OCI-LY3 (cell line): ENCODE measurements at regions not wholly inside any gene's neighbourhood (a gene's known extent, or its start where the extent isn't known, plus 50 kb on each side); places are given as distances from the start of the nearest gene placed in this dataset.

Experiments
- H2AFZ ChIP-seq: fragments of 200-600, 300-600 bp; shearing (Covaris generic); 2 replicates; pipeline ENCODE4 v1.6.0; 2014; ENCODE audit warnings: antibody characterized with exemption, low read depth, low read length
- H3K27ac ChIP-seq: fragments of 200-600, 300-600 bp; sonication (generic); 2 replicates; pipeline ENCODE4 v1.5.1; 2014; ENCODE audit warnings: mild to moderate bottlenecking, low read length, moderate library complexity, mixed read lengths
- H3K27me3 ChIP-seq: fragments of 200-600, 300-600 bp; sonication (generic); 2 replicates; pipeline ENCODE4 v1.6.1; 2014; ENCODE audit warnings: low read depth, low read length, mixed read lengths
- H3K36me3 ChIP-seq: fragments of 200-600, 300-600 bp; sonication (generic); replicated peaks from 2 replicates; pipeline ENCODE3; 2014; ENCODE audit warnings: low read depth, low read length, mixed read lengths
- H3K4me1 ChIP-seq: fragments of 300-600, 200-600 bp; sonication (generic); 2 replicates; pipeline ENCODE4 v1.6.1; 2014; ENCODE audit warnings: low read length, mixed read lengths
- H3K4me2 ChIP-seq: fragments of 200-600, 300-600 bp; sonication (generic); 2 replicates; pipeline ENCODE4 v1.6.1; 2014; ENCODE audit warnings: low read length, mixed read lengths
- H3K4me3 ChIP-seq: fragments of 300-600, 200-600 bp; sonication (generic); 2 replicates; pipeline ENCODE4 v1.5.1; 2014; ENCODE audit warnings: antibody characterized with exemption, mild to moderate bottlenecking, low read length, moderate library complexity
- H3K79me2 ChIP-seq: fragments of 300-600, 200-600 bp; shearing (Covaris generic); 2 replicates; pipeline ENCODE4 v1.6.1; 2014; ENCODE audit warnings: mild to moderate bottlenecking, low read length, mixed read lengths
- H3K9ac ChIP-seq: fragments of 300-600, 200-600 bp; shearing (Covaris generic); 2 replicates; pipeline ENCODE4 v1.6.0; 2014; ENCODE audit warnings: mild to moderate bottlenecking, low read length, moderate library complexity
- H3K9me3 ChIP-seq: fragments of 200-600, 300-600 bp; shearing (Covaris generic); 2 replicates; pipeline ENCODE4 v1.6.1; 2014; ENCODE audit warnings: low read length, mixed read lengths; ENCODE audit not compliant: insufficient read depth
- H4K20me1 ChIP-seq: fragments of 200-600, 300-600 bp; sonication (generic); 2 replicates; pipeline ENCODE4 v1.6.1; 2016; ENCODE audit warnings: low read length, mixed read lengths; ENCODE audit not compliant: insufficient read depth
- CTCF ChIP-seq: fragments of 200-600, 300-600 bp; sonication (generic); IDR thresholded peaks from 2 replicates; pipeline ENCODE4 v1.5.1; 2014; ENCODE audit warnings: antibody characterized with exemption, low read length, low read depth
- EZH2phosphoT487 ChIP-seq: fragments of 200-600 bp; shearing (Covaris generic); IDR thresholded peaks from 2 replicates; pipeline ENCODE4 v1.6.1; 2018; ENCODE audit warnings: antibody characterized with exemption, mixed run types, low read depth

- no peaks in the 10 kb centered on the region for H3K27me3 ChIP-seq
- H3K36me3 ChIP-seq, result no peaks in the 10 kb centered on the region
- H2AFZ ChIP-seq, result no peak overlapping the region
- no peak overlapping the region for H3K9ac ChIP-seq
- no peaks in the 10 kb centered on the region for H3K79me2 ChIP-seq
- H4K20me1 ChIP-seq, result no peaks in the 10 kb centered on the region
- H3K9me3 ChIP-seq, result no peaks in the 10 kb centered on the region
- H3K27ac ChIP-seq, result no peak overlapping the region
- TF ChIP-seq EZH2phosphoT487 (no peak), CTCF (no peak)
- no peak overlapping the region for H3K4me3 ChIP-seq
- H3K4me1 ChIP-seq, result peaks cover 8% of the 10 kb centered on the region
- no peak overlapping the region for H3K4me2 ChIP-seq
Measured at GRCh38 chr2:177063331-177063730, 149.3 kb upstream of the HNRNPA3 start.

GRCh38 chr2:177064422-177064821 is 148.2 kb upstream of the HNRNPA3 start:
- Histone ChIP-seq H3K36me3 (no peaks in the 10 kb centered on the region), H3K9ac (no peak overlapping the region), H4K20me1 (no peaks in the 10 kb centered on the region), H3K4me1 (no peaks in the 10 kb centered on the region), H3K9me3 (no peaks in the 10 kb centered on the region), H3K27ac (no peak overlapping the region), H3K4me3 (no peak overlapping the region), H3K27me3 (no peaks in the 10 kb centered on the region), H3K4me2 (no peak overlapping the region), H3K79me2 (no peaks in the 10 kb centered on the region), H2AFZ (no peak overlapping the region)
- TF ChIP-seq CTCF, result no peak
- no peak for TF ChIP-seq EZH2phosphoT487

DNA sequence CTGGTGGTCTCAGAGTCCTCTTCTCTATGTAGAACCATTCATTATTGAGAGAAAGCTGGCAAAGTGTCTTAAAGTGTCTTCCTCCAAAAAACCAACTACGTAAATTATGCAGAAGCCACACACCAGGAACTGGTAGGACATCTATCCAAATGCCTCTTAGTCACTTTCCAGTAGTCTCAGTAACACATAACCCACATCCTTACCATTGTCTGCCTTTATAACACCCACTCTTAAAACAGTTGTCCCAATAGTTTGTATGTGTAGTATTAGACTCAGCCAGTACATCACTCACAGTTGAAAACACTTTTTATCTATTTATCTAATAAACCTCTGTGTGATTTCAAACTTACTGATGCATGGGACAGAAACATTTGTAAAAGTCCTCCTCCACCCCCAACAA is 143.6 kb upstream of the HNRNPA3 start:
- H3K9ac ChIP-seq, result no peak overlapping the region
- no peaks in the 10 kb centered on the region for H3K27me3 ChIP-seq
- H3K36me3 ChIP-seq, result no peaks in the 10 kb centered on the region
- no peaks in the 10 kb centered on the region for H3K79me2 ChIP-seq
- H3K4me1 ChIP-seq, result no peaks in the 10 kb centered on the region
- H4K20me1 ChIP-seq, result no peaks in the 10 kb centered on the region
- no peaks in the 10 kb centered on the region for H3K9me3 ChIP-seq
- no peak overlapping the region for H3K27ac ChIP-seq
- no peak overlapping the region for H3K4me2 ChIP-seq
- no peak overlapping the region for H2AFZ ChIP-seq
- H3K4me3 ChIP-seq, result no peak overlapping the region
- TF ChIP-seq EZH2phosphoT487 (no peak), CTCF (no peak)

GRCh38 chr2:177072090-177072489 is 140.5 kb upstream of the HNRNPA3 start:
- H2AFZ ChIP-seq, result no peak overlapping the region
- H3K4me2 ChIP-seq, result no peak overlapping the region
- H3K4me3 ChIP-seq, result no peak overlapping the region
- no peak for TF ChIP-seq CTCF
- no peak for TF ChIP-seq EZH2phosphoT487
- no peak overlapping the region for H3K9ac ChIP-seq
- no peak overlapping the region for H3K27ac ChIP-seq
- H3K36me3 ChIP-seq, result no peaks in the 10 kb centered on the region
- H4K20me1 ChIP-seq, result no peaks in the 10 kb centered on the region
- H3K27me3 ChIP-seq, result no peaks in the 10 kb centered on the region; the same call in 1 of the 2 replicates
- H3K79me2 ChIP-seq, result no peaks in the 10 kb centered on the region
- no peaks in the 10 kb centered on the region for H3K9me3 ChIP-seq
- H3K4me1 ChIP-seq, result no peaks in the 10 kb centered on the region
